AG10803 (cell line): ENCODE measurements at regions not wholly inside any gene's neighbourhood (a gene's known extent, or its start where the extent isn't known, plus 50 kb on each side); places are given as distances from the start of the nearest gene placed in this dataset.

Experiments used
- DNase-seq: peaks from one replicate; pipeline ENCODE4 v3.0.0; 2010; ENCODE audit warnings: low read depth
- H3K4me3 ChIP-seq: 2 replicates; pipeline ENCODE4 v1.5.1; 2011; ENCODE audit warnings: mild to moderate bottlenecking, low read length, control low read depth
- CTCF ChIP-seq: conservative IDR thresholded peaks from 2 replicates; pipeline ENCODE4 v1.5.1; 2011; ENCODE audit warnings: mild to moderate bottlenecking, low read length, control low read depth, inconsistent platforms

GRCh38 chr16:49089039-49089438, 192.6 kb downstream of the CBLN1 start:
- no peak overlapping the region for H3K4me3 ChIP-seq
- TF ChIP-seq CTCF, result no peak
- no peak for DNase-seq

- H3K4me3 ChIP-seq, result no peak overlapping the region
- DNase-seq, result peak; percentile 18
- no peak for TF ChIP-seq CTCF
Measured at GRCh38 chr16:49085686-49086085, 196.0 kb downstream of the CBLN1 start.

- no peak overlapping the region for H3K4me3 ChIP-seq
- no peak for DNase-seq
- TF ChIP-seq CTCF, result no peak
Measured at GRCh38 chr16:49084628-49085390, 196.8 kb downstream of the CBLN1 start.

GRCh38 chr16:49081554-49081953, 200.1 kb downstream of the CBLN1 start:
- no peak for DNase-seq
- no peak overlapping the region for H3K4me3 ChIP-seq
- no peak for TF ChIP-seq CTCF

- no peak overlapping the region for H3K4me3 ChIP-seq
- TF ChIP-seq CTCF, result no peak
- DNase-seq, result no peak
Measured at GRCh38 chr16:49081086-49081485, 200.6 kb downstream of the CBLN1 start.

- no peak overlapping the region for H3K4me3 ChIP-seq
- no peak for DNase-seq
- TF ChIP-seq CTCF, result no peak
Measured at GRCh38 chr16:49078571-49078970, 203.1 kb downstream of the CBLN1 start.

- TF ChIP-seq CTCF, result no peak
- H3K4me3 ChIP-seq, result no peak overlapping the region
- no peak for DNase-seq
Measured at GRCh38 chr16:49078104-49078503, 203.5 kb downstream of the CBLN1 start.
